GM18867 (cell line): ENCODE measurements at regions not wholly inside any gene's neighbourhood (a gene's known extent, or its start where the extent isn't known, plus 50 kb on each side); places are given as distances from the start of the nearest gene placed in this dataset.
"Not testable (repeated sequence)": the region's sequence is repeated elsewhere in the genome, so short reads cannot be mapped to it uniquely, and the experiment has no call there.

Experiments used
- ATAC-seq: cut with Tn5 transposase; IDR thresholded peaks from one replicate; pipeline ENCODE4 v1.9.1; 2021; ENCODE audit warnings: mild to moderate bottlenecking, moderate library complexity; ENCODE audit not compliant: unreplicated experiment

- no peak for ATAC-seq
Measured at GRCh38 chr7:81013083-81013817, 94.4 kb upstream of the SEMA3C start.

GRCh38 chr7:81008901-81009300, 90.0 kb upstream of the SEMA3C start:
- no peak for ATAC-seq

- ATAC-seq: no peak
Measured at GRCh38 chr7:81007051-81007450, 88.2 kb upstream of the SEMA3C start.

- no peak for ATAC-seq
Measured at GRCh38 chr7:81005254-81005653, 86.4 kb upstream of the SEMA3C start.

DNA sequence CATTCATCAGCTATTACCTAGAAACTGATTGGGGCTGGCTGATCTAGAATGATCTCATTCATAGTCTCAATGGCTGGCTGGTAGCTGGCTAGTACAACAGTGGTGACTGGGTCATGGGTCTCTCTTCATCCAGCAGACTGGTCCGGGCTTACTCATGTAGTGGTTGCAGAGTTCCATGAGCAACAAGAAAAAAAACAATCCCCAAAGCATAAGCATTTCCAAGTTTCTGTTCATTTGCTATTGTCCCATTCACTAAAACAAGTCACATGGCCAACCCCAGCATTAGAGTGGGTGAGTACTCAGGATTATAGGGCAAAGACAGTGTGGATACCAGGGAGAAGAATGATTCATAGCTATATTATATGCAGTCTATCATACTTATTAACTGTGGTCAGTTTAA, 85.2 kb upstream of the SEMA3C start:
- ATAC-seq: no peak

- no peak for ATAC-seq
Measured at GRCh38 chr7:81003326-81003725, 84.5 kb upstream of the SEMA3C start.

DNA sequence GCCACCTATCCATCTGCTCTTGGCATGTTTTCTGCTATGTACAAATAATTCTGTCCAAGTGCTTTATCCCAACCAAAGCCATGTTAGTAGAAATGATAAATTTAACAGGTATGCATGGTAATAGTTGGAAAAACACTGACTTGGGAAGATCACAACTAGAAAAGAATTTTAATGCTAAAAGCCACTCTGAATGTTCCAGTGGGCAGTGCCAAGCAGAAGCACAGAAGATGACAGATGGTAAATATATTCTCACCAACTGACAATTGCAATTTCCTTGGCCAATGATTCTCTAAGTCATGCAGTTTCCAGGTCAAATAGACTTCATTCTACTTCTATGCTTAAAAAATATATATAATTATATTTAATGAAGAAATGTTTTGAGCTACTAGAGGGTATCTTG, 83.6 kb upstream of the SEMA3C start:
- ATAC-seq: no peak

- ATAC-seq: no peak
Measured at GRCh38 chr7:80999771-81000170, 80.9 kb upstream of the SEMA3C start.

- ATAC-seq: no peak
Measured at GRCh38 chr7:80999100-80999499, 80.2 kb upstream of the SEMA3C start.

DNA sequence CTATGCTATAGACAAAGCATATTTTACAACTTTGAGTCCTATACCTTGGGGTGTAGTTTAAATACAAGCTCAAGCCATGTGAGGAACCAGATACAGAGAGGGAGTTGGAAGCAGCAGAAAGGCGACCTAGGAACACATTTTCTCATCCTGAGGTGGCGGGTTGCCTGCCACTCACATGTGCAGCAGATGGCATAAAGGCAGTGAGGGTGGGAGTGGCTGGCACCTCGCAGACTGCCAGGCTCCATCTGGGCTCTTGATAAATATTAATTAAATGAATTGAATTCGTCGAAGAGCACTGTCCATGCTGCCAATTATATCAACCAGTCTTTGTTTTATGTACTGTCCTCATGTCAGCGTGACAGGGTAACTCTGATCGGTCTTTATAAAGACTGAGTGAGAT, 79.0 kb upstream of the SEMA3C start:
- ATAC-seq: no peak

DNA sequence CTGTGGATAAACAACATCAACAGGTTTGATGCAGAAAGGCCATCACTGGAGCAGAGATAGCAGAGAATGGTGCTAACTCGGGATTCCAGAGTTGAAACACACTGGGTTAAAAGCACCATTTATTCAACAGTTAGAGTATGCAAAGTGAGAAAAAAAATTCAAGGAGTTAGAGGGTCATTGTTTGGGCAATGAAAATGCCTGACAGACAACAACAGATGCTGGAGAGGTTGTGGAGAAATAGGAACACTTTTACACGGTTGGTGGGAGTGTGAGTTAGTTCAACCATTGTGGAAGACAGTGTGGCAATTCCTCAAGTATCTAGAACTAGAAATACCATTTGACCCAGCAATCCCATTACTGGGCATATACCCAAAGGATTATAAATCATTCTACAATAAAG, 77.4 kb upstream of the SEMA3C start:
- ATAC-seq: not testable (repeated sequence)

DNA sequence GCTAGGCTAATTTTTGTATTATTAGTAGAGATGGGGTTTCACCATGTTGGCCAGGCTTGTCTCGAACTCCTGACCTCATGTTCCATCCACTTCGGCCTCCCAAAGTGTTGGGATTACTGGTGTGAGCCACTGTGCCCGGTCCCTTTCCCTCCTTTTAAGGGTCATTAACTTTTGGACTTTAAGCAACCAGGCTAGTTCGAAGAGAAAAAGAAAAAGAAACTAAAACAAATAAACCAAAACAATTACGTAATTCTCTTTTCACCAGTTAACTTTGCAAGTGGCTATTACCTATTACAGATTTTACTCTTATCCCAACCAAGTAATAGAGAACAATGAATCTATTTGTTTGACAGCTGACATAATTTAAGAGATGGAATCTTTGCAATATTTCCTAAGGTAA, 72.8 kb upstream of the SEMA3C start:
- no peak for ATAC-seq

GRCh38 chr7:80984619-80985018, 65.8 kb upstream of the SEMA3C start:
- ATAC-seq: no peak

GRCh38 chr7:80981405-80981804, 62.6 kb upstream of the SEMA3C start:
- no peak for ATAC-seq

GRCh38 chr7:80977751-80978150, 58.9 kb upstream of the SEMA3C start:
- no peak for ATAC-seq

DNA sequence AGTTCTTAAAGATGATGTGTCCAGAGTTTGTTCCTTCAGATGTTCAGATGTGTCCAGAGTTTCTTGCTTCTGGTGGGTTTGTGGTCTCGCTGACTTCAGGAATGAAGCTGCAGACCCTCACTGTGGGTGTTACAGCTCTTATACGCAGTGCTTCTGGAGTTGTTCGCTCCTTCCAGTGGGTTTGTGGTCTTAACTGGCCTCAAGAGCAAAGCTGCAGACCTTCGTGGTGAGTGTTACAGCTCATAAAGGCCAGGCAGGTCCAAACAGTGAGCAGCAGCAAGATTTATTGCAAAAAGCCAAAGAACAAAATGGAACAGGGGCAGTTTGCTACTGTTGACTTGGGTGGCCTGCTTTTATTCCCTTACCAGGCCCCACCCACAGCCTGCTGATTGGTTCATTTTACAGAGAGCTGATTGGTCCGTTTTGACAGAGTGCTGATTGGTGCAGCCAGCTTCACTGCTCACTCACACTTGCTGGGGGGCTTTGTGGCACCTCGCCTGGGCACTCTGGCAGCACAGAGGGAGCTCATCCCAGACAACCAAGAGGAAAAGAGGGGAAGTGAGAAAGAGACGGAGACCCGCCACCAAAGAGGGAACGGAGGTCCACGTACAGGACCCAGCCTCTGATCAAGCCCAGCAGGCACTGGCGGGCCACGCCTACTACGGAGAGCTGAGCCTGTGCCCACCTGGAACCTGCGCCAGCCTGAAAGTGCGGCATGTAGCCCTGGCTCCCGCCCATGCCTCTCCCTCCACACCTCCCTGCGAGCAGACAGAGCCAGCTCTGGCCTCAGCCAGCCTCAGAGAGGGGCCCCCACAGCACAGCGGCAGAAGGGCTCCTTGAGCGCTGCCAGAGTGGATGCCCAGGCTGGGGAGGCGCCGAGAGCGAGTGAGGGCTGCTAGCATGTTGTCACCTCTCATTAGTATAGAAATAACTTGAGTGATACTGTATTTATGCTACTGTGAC, 55.8 kb upstream of the SEMA3C start:
- ATAC-seq: no peak

DNA sequence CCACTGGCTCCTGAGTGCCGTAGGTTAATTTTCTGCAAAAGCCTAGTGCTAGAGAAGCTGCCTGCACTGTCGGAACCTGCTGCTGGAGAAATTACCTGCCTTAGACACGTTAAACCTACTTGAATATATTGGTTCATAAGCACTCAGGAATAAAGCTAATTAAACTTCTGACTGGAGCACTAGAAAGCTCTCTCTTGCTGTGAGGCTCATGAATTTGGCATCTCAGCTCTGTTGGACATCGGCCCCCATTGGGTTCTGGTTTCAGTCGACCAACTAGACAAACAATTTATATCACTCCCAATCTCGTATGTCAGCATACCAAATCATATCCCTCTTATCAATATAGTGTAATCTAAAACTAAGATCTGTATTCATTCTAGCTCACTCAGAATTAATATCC, 52.4 kb upstream of the SEMA3C start:
- no peak for ATAC-seq
